Right lobe of liver (tissue), 6 donors: ENCODE measurements at regions not wholly inside any gene's neighbourhood (a gene's known extent, or its start where the extent isn't known, plus 50 kb on each side); places are given as distances from the start of the nearest gene placed in this dataset.

Experiments used
- ATAC-seq, 4 donors: fragments of 200-7000 bp; cut with Tn5 transposase; one replicate each; pipeline ENCODE4 v1.9.1; 2020; ENCODE audit warnings: mild to moderate bottlenecking in 4 of 4, moderate library complexity in 4 of 4
- DNase-seq, 3 donors: peaks; one replicate each; pipeline ENCODE4 v3.0.0-alpha.2; 2020
- H3K27ac ChIP-seq, 3 donors: fragments of 200-600 bp; one replicate each; pipeline ENCODE4 v1.8.0; 2022
- H3K27me3 ChIP-seq, 2 donors: fragments of 200-600 bp; one replicate each; pipeline ENCODE4 v1.8.0; 2022
- H3K36me3 ChIP-seq, 4 donors: fragments of 200-600 bp; sonication (generic) in 1 of 4; one replicate each; pipeline versions ENCODE4 v1.5.1 to v1.8.0; 2017 to 2022; ENCODE audit warnings: control low read depth in 1 of 4
- H3K4me1 ChIP-seq, 4 donors: fragments of 200-600 bp; sonication (generic) in 1 of 4; one replicate each; pipeline versions ENCODE4 v1.5.1 to v1.8.0; 2017 to 2022; ENCODE audit warnings: control low read depth in 1 of 4
- H3K4me3 ChIP-seq, 3 donors: fragments of 200-600 bp; one replicate each; pipeline ENCODE4 v1.8.0; 2022
- H3K9me3 ChIP-seq, 4 donors: fragments of 200-600 bp; sonication (generic) in 1 of 4; one replicate each; pipeline versions ENCODE4 v1.5.1 to v1.8.0; 2017 to 2022; ENCODE audit warnings: control low read depth in 1 of 4
- CTCF ChIP-seq, 4 donors: fragments of 200-600 bp in 3 of 4; fragments of 450-650 bp in 1 of 4; IDR thresholded peaks; one replicate each; pipeline versions ENCODE4 v1.5.1 to v1.8.0; 2016 to 2022; ENCODE audit warnings: antibody characterized with exemption in 4 of 4, mild to moderate bottlenecking in 2 of 4
- POLR2A ChIP-seq: fragments of 450-650 bp; IDR thresholded peaks from one replicate; pipeline ENCODE4 v1.6.1; 2017; ENCODE audit warnings: antibody characterized with exemption, mild to moderate bottlenecking
- whole genome bisulfite sequencing: methylation state at CpG from one replicate; pipeline ENCODE4 v1.1.6; 2018; ENCODE audit warnings: low coverage, low lambda C conversion rate; ENCODE audit not compliant: insufficient coverage; ENCODE audit errors: missing lambda C conversion rate; 5-methylcytosine and 5-hydroxymethylcytosine counted together
- intact Hi-C, 2 donors: fragments of 100-400 bp; cut with DNase I; formaldehyde crosslinking; loops; one replicate each; pipeline versions ENCODE4 v1.11.2 to v1.14.1; 2022
- donor health status: DM: no; HTN: yes; CAD: no.
- donor health status: DM: no; HTN: no; CAD: no.
- donor health status: DM: no; HTN: no; CAD: no.
- donor health status: DM: no; HTN: yes; CAD: no.
- donor health status: DM: no; HTN: yes; CAD: no.

- no peak overlapping the region for H3K27ac ChIP-seq
- intact Hi-C loops = no loop called here
- H3K27me3 ChIP-seq = no peaks in the 10 kb centered on the region
- ATAC-seq = no peak
- DNase-seq = no peak
- no peaks in the 10 kb centered on the region for H3K36me3 ChIP-seq
- WGBS = 67% methylated on average over 5 of the region's 5 CpGs
- no peaks in the 10 kb centered on the region for H3K9me3 ChIP-seq
- H3K4me3 ChIP-seq = no peak overlapping the region
- no peaks in the 10 kb centered on the region for H3K4me1 ChIP-seq
- TF ChIP-seq CTCF (IDR thresholded peaks at IDR 0.05) = no peak
- no peak for TF ChIP-seq POLR2A
These were observed 54.2 kb upstream of the IRX4 start for GRCh38 chr5:1936901-1937300.

GRCh38 chr5:1936413-1936812 lies 53.7 kb upstream of the IRX4 start:
- Histone ChIP-seq H3K27ac (no peak overlapping the region), H3K9me3 (no peaks in the 10 kb centered on the region), H3K4me3 (no peak overlapping the region), H3K27me3 (peaks cover 0 to 4% of the 10 kb centered on the region in 2 donors), H3K36me3 (no peaks in the 10 kb centered on the region), H3K4me1 (no peaks in the 10 kb centered on the region)
- intact Hi-C loops = no loop called here
- no peak for ATAC-seq
- DNase-seq = no peak
- 51% methylated on average over 4 of the region's 4 CpGs for WGBS
- TF ChIP-seq CTCF (IDR thresholded peaks at IDR 0.05) (no peak), POLR2A (no peak)

- DNase-seq = peak in 1 of 3 donors; percentile 30
- ATAC-seq = no peak
- TF ChIP-seq POLR2A (no peak), CTCF (IDR thresholded peaks at IDR 0.05) (no peak)
- Histone ChIP-seq H3K9me3 (no peaks in the 10 kb centered on the region), H3K4me1 (no peaks in the 10 kb centered on the region), H3K36me3 (no peaks in the 10 kb centered on the region), H3K27me3 (peaks cover 0 to 9% of the 10 kb centered on the region in 2 donors), H3K4me3 (no peak overlapping the region), H3K27ac (no peak overlapping the region)
- intact Hi-C loops = no loop called here
- 59% methylated on average over 13 of the region's 20 CpGs for WGBS
These were observed 52.2 kb upstream of the IRX4 start for GRCh38 chr5:1934801-1935429.

- H3K9me3 ChIP-seq = no peaks in the 10 kb centered on the region
- intact Hi-C loops = no loop called here
- 47% methylated on average over 4 of the region's 9 CpGs for WGBS
- no peak overlapping the region for H3K27ac ChIP-seq
- TF ChIP-seq CTCF (IDR thresholded peaks at IDR 0.05) (no peak), POLR2A (no peak)
- peaks cover 0 to 9% of the 10 kb centered on the region in 2 donors for H3K27me3 ChIP-seq
- H3K4me1 ChIP-seq = no peaks in the 10 kb centered on the region
- ATAC-seq (no peak), DNase-seq (no peak)
- H3K36me3 ChIP-seq = no peaks in the 10 kb centered on the region
- no peak overlapping the region for H3K4me3 ChIP-seq
These were observed 51.3 kb upstream of the IRX4 start for GRCh38 chr5:1934056-1934394.
